Astrocyte of the spinal cord (primary cell): ENCODE measurements at regions not wholly inside any gene's neighbourhood (a gene's known extent, or its start where the extent isn't known, plus 50 kb on each side); places are given as distances from the start of the nearest gene placed in this dataset.

Source experiments
- DNase-seq: peaks from one replicate; pipeline ENCODE4 v3.0.0; 2011; ENCODE audit warnings: low read depth, low spot score
- H3K4me3 ChIP-seq: 2 replicates; pipeline ENCODE4 v1.5.1; 2011; ENCODE audit warnings: low read depth, mild to moderate bottlenecking, low read length, moderate library complexity
- in situ Hi-C: cut with HindIII; loops from 2 replicates; pipeline ENCODE4 v1.10.0; 2017; ENCODE audit warnings: low sequenced_read_pairs
- TF ChIP-seq, protein P1 (sequence below): IDR thresholded peaks from 2 replicates; pipeline ENCODE4 v1.5.1; 2012; ENCODE audit warnings: low read depth, mild to moderate bottlenecking, low read length, inconsistent platforms

DNA sequence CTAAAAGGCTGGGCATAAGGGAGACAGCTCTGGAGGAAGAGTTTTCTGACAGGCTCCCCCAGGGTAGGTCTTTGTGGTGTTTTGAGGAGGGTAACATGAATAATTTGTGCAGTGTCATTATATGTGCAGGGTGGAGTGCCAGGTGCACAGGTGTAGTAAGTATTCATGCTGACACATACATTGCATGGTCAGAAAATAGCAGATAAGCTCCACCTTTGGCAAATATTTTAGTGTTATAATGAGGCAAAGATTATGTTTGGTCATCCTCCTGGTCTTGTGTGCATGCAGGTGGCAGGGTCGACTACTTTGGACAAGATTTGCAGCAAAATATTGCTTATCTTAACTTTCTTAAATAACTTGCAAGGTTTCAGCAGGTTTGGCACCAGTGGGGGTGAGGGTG lies 910.4 kb upstream of the PCDH10 start:
- no peak for DNase-seq
- no peak overlapping the region for H3K4me3 ChIP-seq
- in situ Hi-C loops, result no loop called here
- TF ChIP-seq, protein P1, sequence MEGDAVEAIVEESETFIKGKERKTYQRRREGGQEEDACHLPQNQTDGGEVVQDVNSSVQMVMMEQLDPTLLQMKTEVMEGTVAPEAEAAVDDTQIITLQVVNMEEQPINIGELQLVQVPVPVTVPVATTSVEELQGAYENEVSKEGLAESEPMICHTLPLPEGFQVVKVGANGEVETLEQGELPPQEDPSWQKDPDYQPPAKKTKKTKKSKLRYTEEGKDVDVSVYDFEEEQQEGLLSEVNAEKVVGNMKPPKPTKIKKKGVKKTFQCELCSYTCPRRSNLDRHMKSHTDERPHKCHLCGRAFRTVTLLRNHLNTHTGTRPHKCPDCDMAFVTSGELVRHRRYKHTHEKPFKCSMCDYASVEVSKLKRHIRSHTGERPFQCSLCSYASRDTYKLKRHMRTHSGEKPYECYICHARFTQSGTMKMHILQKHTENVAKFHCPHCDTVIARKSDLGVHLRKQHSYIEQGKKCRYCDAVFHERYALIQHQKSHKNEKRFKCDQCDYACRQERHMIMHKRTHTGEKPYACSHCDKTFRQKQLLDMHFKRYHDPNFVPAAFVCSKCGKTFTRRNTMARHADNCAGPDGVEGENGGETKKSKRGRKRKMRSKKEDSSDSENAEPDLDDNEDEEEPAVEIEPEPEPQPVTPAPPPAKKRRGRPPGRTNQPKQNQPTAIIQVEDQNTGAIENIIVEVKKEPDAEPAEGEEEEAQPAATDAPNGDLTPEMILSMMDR, result no peak

GRCh38 chr4:132240081-132240480 lies 909.0 kb upstream of the PCDH10 start:
- DNase-seq, result peak; percentile 11
- H3K4me3 ChIP-seq, result no peak overlapping the region

DNA sequence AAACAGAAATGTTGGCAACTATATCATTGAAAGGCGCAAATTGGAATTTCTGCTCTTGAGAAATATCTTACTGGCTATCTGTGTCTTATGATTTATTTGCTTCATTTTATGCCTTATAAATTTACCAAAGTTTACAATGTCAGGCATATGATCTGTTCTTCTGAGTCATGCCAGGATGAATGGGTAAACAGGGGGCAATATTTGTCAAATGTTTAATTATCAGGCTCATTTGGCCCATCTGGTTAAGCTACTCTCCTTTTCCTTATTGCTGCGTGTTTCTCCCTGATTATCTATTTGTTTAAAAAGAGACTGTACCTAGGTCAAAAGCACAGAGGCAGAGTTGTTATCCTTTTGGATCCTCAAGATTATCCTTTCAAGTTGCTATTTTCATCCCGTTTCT lies 903.8 kb upstream of the PCDH10 start:
- no peak overlapping the region for H3K4me3 ChIP-seq
- in situ Hi-C loops, result no loop called here
- DNase-seq, result no peak
- TF ChIP-seq, protein P1, result no peak

More at GRCh38 chr4:132240081-132240480, 909.0 kb upstream of the PCDH10 start:
- TF ChIP-seq, protein P1, result no peak
- in situ Hi-C loops, result no loop called here

GRCh38 chr4:132264176-132264575 lies 884.9 kb upstream of the PCDH10 start:
- in situ Hi-C loops, result no loop called here
- TF ChIP-seq, protein P1, result no peak
- DNase-seq, result no peak
- H3K4me3 ChIP-seq, result no peak overlapping the region

DNA sequence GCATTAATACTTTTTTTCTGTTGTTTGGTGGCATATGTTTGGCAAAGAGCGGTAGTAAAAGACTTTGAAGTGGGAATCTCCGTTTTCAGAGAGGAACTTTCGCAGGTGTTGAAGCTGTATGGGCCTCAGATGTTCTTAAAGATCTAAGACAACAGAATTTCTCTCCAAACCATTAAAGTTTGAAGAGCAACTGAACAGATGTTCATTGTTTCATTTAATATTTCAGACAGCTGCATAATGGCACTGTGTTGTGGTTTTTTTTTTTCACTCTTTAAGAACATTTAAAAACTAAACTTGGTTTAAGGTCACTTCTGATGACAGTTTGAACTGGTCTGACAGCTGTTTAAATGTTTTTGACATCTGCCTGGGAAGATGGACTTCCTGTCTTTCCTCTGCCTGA lies 882.7 kb upstream of the PCDH10 start:
- in situ Hi-C loops, result no loop called here
- no peak for DNase-seq
- H3K4me3 ChIP-seq, result no peak overlapping the region
- TF ChIP-seq, protein P1, result no peak

DNA sequence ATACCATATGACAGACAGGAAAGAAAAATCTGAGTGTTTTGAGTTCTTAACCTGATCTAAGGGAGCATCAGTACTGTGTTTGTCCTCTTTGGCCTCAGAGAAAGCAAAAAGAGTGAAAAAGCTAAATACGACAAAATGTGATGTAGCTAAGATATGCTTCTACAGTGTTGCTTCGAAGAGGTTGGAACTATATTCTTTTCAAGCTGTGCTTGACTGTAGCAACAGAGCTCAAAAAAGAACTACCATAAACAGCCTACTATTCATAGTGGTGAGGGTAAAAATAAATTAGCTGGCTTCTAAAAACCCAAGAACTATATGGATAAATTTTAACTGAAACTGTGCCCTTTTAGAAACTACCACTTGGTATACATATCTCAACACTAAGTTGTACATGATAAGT lies 881.8 kb upstream of the PCDH10 start:
- no peak for DNase-seq
- in situ Hi-C loops, result no loop called here
- TF ChIP-seq, protein P1, result no peak
- H3K4me3 ChIP-seq, result no peak overlapping the region
